ENCODE measurements at regions not wholly inside any gene's neighbourhood (a gene's known extent, or its start where the extent isn't known, plus 50 kb on each side); places are given as distances from the start of the nearest gene placed in this dataset.

DNA sequence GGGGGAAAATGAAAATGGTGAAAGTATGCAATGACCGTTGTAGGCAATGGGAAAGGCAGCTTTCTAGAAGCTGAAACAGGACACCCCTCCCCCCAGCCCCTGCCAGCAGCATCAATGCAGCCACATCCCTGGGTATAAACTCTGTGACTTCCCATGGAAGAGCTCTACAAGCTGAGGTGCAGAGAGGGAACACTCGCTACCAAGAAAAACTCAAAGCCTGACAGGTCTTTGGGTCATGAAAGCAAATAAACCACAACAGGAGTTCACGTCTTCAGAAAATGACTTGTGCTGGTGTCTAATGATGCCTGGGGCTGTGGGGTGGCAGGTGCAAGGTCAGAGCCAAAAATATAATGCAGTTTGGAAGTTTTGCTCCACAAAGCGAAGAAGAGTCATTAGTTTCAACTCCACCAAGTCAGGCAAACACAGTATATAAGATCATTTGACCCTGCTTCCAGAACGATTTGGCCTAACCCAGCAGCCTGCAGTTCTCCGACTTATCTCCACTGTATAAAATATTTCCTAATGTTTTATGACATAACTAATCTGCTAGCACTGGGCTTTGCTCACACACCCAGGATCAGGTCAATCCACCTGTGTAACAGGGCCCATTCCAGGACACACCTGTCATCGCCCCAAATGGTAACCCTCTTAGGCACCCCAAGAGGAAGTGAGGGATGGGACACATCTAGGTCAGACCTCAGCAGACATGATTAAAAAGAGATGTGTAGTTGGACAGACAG, 102.1 kb downstream of the IRS2 start:
- TF ChIP-seq, protein P1, sequence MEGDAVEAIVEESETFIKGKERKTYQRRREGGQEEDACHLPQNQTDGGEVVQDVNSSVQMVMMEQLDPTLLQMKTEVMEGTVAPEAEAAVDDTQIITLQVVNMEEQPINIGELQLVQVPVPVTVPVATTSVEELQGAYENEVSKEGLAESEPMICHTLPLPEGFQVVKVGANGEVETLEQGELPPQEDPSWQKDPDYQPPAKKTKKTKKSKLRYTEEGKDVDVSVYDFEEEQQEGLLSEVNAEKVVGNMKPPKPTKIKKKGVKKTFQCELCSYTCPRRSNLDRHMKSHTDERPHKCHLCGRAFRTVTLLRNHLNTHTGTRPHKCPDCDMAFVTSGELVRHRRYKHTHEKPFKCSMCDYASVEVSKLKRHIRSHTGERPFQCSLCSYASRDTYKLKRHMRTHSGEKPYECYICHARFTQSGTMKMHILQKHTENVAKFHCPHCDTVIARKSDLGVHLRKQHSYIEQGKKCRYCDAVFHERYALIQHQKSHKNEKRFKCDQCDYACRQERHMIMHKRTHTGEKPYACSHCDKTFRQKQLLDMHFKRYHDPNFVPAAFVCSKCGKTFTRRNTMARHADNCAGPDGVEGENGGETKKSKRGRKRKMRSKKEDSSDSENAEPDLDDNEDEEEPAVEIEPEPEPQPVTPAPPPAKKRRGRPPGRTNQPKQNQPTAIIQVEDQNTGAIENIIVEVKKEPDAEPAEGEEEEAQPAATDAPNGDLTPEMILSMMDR (IDR thresholded peaks at IDR 0.05; ENCODE audit: borderline replicate concordance, extremely low read depth, low read length, poor library complexity, severe bottlenecking): no peak
- TF ChIP-seq EZH2 (IDR thresholded peaks at IDR 0.05; ENCODE audit: borderline replicate concordance, low read depth, low read length, severe bottlenecking): no peak

Data from DND-41 (cell line).